A549 (cell line): ENCODE measurements at regions not wholly inside any gene's neighbourhood (a gene's known extent, or its start where the extent isn't known, plus 50 kb on each side); places are given as distances from the start of the nearest gene placed in this dataset.

Source experiments
- ATAC-seq, 2 experiments: fragments of 200-7000 bp in 1 of 2; fragments of >200 bp in 1 of 2; cut with Nextera tagmentation in 1 of 2; cut with Tn5 transposase in 1 of 2; 3 replicates each; pipeline versions ENCODE4 v1.8.0 to v1.9.1; 2018 to 2020; ENCODE audit warnings: mild to moderate bottlenecking in 1 of 2, moderate library complexity in 1 of 2
- CTCF ChIA-PET: fragments of 300-600 bp; sonication (Branson Sonifier 250); formaldehyde crosslinking; extraction: SDS; loops from one replicate; lab custom pipeline; 2021; ENCODE audit warnings: antibody characterized with exemption, inconsistent platforms; lab: Yijun Ruan, JAX
- POLR2A ChIA-PET: fragments of 350-600 bp; formaldehyde crosslinking; extraction: SDS; loops from one replicate; lab custom pipeline; 2021; ENCODE audit warnings: antibody characterized with exemption, inconsistent platforms; lab: Yijun Ruan, JAX
- DNase-seq, 2 experiments: peaks; one replicate each; pipeline versions ENCODE4 v3.0.0 to v3.0.0-alpha.2; 2011 to 2016; ENCODE audit warnings: low read depth in 1 of 2, low spot score in 1 of 2
- FAIRE-seq: peaks from 2 replicates; lab custom pipeline; 2011; peaks lifted over from hg19 to GRCh38; lab: Jason Lieb, UNC
- H3K27ac ChIP-seq, 2 experiments: fragments of >200 bp; sonication (Bioruptor Twin); formaldehyde crosslinking; 3 replicates each; pipeline ENCODE4 v1.5.1; 2016 to 2017
- H3K4me1 ChIP-seq: fragments of >200 bp; sonication (Bioruptor Twin); formaldehyde crosslinking; 3 replicates; pipeline ENCODE4 v1.6.1; 2016
- H3K4me2 ChIP-seq: fragments of >200 bp; sonication (Bioruptor Twin); formaldehyde crosslinking; 3 replicates; pipeline ENCODE4 v1.6.1; 2016
- H3K4me3 ChIP-seq: fragments of >200 bp; sonication (Bioruptor Twin); formaldehyde crosslinking; 3 replicates; pipeline ENCODE4 v1.5.1; 2016
- H3K9me3 ChIP-seq: fragments of >200 bp; sonication (Bioruptor Twin); formaldehyde crosslinking; 3 replicates; pipeline ENCODE4 v1.6.1; 2016
- CBX8 ChIP-seq: fragments of 200-600 bp; sonication (generic); IDR thresholded peaks from 2 replicates; pipeline ENCODE4 v1.6.1; 2016
- EHF ChIP-seq: fragments of 250-450 bp; sonication (Bioruptor Pico); IDR thresholded peaks from 2 replicates; pipeline ENCODE4 v1.5.0; 2020; ENCODE audit warnings: mild to moderate bottlenecking
- EHMT2 ChIP-seq: fragments of 200-600 bp; sonication (generic); IDR thresholded peaks from 2 replicates; pipeline ENCODE4 v1.6.1; 2016; ENCODE audit warnings: antibody characterized with exemption, low read depth, mild to moderate bottlenecking, moderate library complexity
- EP300 ChIP-seq, 2 experiments: fragments of >200 bp; sonication (Bioruptor Twin); formaldehyde crosslinking; IDR thresholded peaks; 2 replicates in 1 of 2; 3 replicates in 1 of 2; pipeline ENCODE4 v1.6.1; 2016 to 2017
- ESRRA ChIP-seq: fragments of 150-350 bp; IDR thresholded peaks from 2 replicates; pipeline ENCODE4 v1.6.1; 2014; ENCODE audit warnings: mild to moderate bottlenecking, low read length, borderline replicate concordance
- FOSB ChIP-seq: fragments of 250-450 bp; sonication (Bioruptor Pico); IDR thresholded peaks from 2 replicates; pipeline ENCODE4 v1.5.0; 2020; ENCODE audit warnings: mild to moderate bottlenecking, moderate library complexity
- FOSL2 ChIP-seq, 2 experiments: fragments of 450-650 bp in 1 of 2; fragments of >200 bp in 1 of 2; sonication (Bioruptor Twin) in 1 of 2; formaldehyde crosslinking; IDR thresholded peaks; 2 replicates each; pipeline versions ENCODE4 v1.5.0 to v1.6.1; 2016 to 2020; ENCODE audit warnings: mild to moderate bottlenecking in 1 of 2, moderate library complexity in 1 of 2
- GATA3 ChIP-seq: IDR thresholded peaks from 2 replicates; pipeline ENCODE4 v1.6.1; 2012; ENCODE audit warnings: borderline replicate concordance
- HOXB13 ChIP-seq: fragments of 250-450 bp; sonication (Bioruptor Pico); IDR thresholded peaks from 2 replicates; pipeline ENCODE4 v1.5.0; 2020; ENCODE audit warnings: low read depth, mild to moderate bottlenecking, moderate library complexity
- JUNB ChIP-seq: fragments of >200 bp; sonication (Bioruptor Twin); formaldehyde crosslinking; IDR thresholded peaks from 2 replicates; pipeline ENCODE4 v1.6.1; 2016
- KDM1A ChIP-seq: fragments of 200-600 bp; sonication (generic); IDR thresholded peaks from 2 replicates; pipeline ENCODE4 v1.6.1; 2016; ENCODE audit warnings: low read depth, mild to moderate bottlenecking
- KDM5A ChIP-seq: fragments of 200-600 bp; sonication (generic); IDR thresholded peaks from 2 replicates; pipeline ENCODE4 v1.6.1; 2016; ENCODE audit warnings: antibody characterized with exemption, mild to moderate bottlenecking
- NFE2L2 ChIP-seq: fragments of 150-350 bp; conservative IDR thresholded peaks from 2 replicates; pipeline ENCODE4 v1.6.1; 2014; ENCODE audit warnings: low read length
- NR3C1 ChIP-seq: fragments of >200 bp; sonication (Bioruptor Twin); formaldehyde crosslinking; IDR thresholded peaks from 3 replicates; pipeline ENCODE4 v1.6.1; 2017
- PHF8 ChIP-seq: fragments of 200-600 bp; sonication (generic); IDR thresholded peaks from 2 replicates; pipeline ENCODE4 v1.6.1; 2016; ENCODE audit warnings: low read depth, mild to moderate bottlenecking, antibody characterized with exemption, moderate library complexity, borderline replicate concordance
- POLR2A ChIP-seq: IDR thresholded peaks from 2 replicates; pipeline ENCODE4 v1.6.1; 2012; ENCODE audit warnings: mild to moderate bottlenecking, low read length
- RCOR1 ChIP-seq: fragments of 150-350 bp; IDR thresholded peaks from 2 replicates; pipeline ENCODE4 v1.6.1; 2014; ENCODE audit warnings: antibody characterized with exemption, low read length, low read depth
- SMC3 ChIP-seq: fragments of >200 bp; sonication (Bioruptor Twin); formaldehyde crosslinking; IDR thresholded peaks from 3 replicates; pipeline ENCODE4 v1.6.1; 2018; ENCODE audit warnings: inconsistent platforms
- TFCP2L1 ChIP-seq: fragments of 250-450 bp; sonication (Bioruptor Pico); IDR thresholded peaks from 2 replicates; pipeline ENCODE4 v1.5.0; 2021; ENCODE audit warnings: mild to moderate bottlenecking
- ZSCAN20 ChIP-seq: fragments of 250-450 bp; sonication (Bioruptor Pico); IDR thresholded peaks from 2 replicates; pipeline ENCODE4 v1.8.0; 2022; ENCODE audit warnings: mild to moderate bottlenecking, moderate library complexity
- WGBS: methylation state at CpG from one replicate; pipeline ENCODE4 v1.1.6; 2017; ENCODE audit errors: missing lambda C conversion rate; 5-methylcytosine and 5-hydroxymethylcytosine counted together
- TF ChIP-seq, protein P1 (sequence below): IDR thresholded peaks from 2 replicates; pipeline ENCODE4 v1.6.1; 2012; ENCODE audit warnings: low read depth, borderline replicate concordance
- TF ChIP-seq, protein P2 (sequence below): fragments of >200 bp; sonication (Bioruptor Twin); formaldehyde crosslinking; IDR thresholded peaks from 3 replicates; pipeline ENCODE4 v1.5.1; 2016
- TF ChIP-seq, protein P3 (sequence below): fragments of 200-600 bp; sonication (generic); IDR thresholded peaks from 2 replicates; pipeline ENCODE4 v1.6.1; 2016; ENCODE audit warnings: antibody characterized with exemption, mild to moderate bottlenecking, moderate library complexity
- TF ChIP-seq, protein P4 (sequence below): IDR thresholded peaks from 2 replicates; pipeline ENCODE4 v1.6.1; 2012

- TF ChIP-seq, protein P1, sequence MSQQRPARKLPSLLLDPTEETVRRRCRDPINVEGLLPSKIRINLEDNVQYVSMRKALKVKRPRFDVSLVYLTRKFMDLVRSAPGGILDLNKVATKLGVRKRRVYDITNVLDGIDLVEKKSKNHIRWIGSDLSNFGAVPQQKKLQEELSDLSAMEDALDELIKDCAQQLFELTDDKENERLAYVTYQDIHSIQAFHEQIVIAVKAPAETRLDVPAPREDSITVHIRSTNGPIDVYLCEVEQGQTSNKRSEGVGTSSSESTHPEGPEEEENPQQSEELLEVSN: no peak
- TF ChIP-seq KDM5A (no peak), NFE2L2 (no peak), CBX8 (no peak)
Measured at GRCh38 chr11:42762348-42762747, 549.4 kb upstream of the API5 start (continued).

GRCh38 chr11:42764936-42765335 lies 546.9 kb upstream of the API5 start:
- H3K9me3 ChIP-seq: no peaks in the 10 kb centered on the region
- H3K4me1 ChIP-seq: no peaks in the 10 kb centered on the region
- FAIRE-seq: no peak
- DNase-seq: no peak
- WGBS: 0% methylated on average over 2 of the region's 2 CpGs
- TF ChIP-seq, protein P2, sequence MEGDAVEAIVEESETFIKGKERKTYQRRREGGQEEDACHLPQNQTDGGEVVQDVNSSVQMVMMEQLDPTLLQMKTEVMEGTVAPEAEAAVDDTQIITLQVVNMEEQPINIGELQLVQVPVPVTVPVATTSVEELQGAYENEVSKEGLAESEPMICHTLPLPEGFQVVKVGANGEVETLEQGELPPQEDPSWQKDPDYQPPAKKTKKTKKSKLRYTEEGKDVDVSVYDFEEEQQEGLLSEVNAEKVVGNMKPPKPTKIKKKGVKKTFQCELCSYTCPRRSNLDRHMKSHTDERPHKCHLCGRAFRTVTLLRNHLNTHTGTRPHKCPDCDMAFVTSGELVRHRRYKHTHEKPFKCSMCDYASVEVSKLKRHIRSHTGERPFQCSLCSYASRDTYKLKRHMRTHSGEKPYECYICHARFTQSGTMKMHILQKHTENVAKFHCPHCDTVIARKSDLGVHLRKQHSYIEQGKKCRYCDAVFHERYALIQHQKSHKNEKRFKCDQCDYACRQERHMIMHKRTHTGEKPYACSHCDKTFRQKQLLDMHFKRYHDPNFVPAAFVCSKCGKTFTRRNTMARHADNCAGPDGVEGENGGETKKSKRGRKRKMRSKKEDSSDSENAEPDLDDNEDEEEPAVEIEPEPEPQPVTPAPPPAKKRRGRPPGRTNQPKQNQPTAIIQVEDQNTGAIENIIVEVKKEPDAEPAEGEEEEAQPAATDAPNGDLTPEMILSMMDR: no peak
- TF ChIP-seq FOSB (CRISPR knock-in tag) (no peak), EP300 (IDR thresholded peaks at IDR 0.05) (no peak), SMC3 (no peak), PHF8 (no peak), FOSL2 (IDR thresholded peaks at IDR 0.05) (no peak), FOSL2 (CRISPR knock-in tag; IDR thresholded peaks at IDR 0.05) (no peak), EHMT2 (no peak), ESRRA (no peak), EHF (CRISPR knock-in tag) (no peak), TFCP2L1 (CRISPR knock-in tag) (no peak), HOXB13 (no peak), NR3C1 (no peak)
- TF ChIP-seq, protein P1: no peak
- TF ChIP-seq, protein P3, sequence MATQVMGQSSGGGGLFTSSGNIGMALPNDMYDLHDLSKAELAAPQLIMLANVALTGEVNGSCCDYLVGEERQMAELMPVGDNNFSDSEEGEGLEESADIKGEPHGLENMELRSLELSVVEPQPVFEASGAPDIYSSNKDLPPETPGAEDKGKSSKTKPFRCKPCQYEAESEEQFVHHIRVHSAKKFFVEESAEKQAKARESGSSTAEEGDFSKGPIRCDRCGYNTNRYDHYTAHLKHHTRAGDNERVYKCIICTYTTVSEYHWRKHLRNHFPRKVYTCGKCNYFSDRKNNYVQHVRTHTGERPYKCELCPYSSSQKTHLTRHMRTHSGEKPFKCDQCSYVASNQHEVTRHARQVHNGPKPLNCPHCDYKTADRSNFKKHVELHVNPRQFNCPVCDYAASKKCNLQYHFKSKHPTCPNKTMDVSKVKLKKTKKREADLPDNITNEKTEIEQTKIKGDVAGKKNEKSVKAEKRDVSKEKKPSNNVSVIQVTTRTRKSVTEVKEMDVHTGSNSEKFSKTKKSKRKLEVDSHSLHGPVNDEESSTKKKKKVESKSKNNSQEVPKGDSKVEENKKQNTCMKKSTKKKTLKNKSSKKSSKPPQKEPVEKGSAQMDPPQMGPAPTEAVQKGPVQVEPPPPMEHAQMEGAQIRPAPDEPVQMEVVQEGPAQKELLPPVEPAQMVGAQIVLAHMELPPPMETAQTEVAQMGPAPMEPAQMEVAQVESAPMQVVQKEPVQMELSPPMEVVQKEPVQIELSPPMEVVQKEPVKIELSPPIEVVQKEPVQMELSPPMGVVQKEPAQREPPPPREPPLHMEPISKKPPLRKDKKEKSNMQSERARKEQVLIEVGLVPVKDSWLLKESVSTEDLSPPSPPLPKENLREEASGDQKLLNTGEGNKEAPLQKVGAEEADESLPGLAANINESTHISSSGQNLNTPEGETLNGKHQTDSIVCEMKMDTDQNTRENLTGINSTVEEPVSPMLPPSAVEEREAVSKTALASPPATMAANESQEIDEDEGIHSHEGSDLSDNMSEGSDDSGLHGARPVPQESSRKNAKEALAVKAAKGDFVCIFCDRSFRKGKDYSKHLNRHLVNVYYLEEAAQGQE: no peak
- TF ChIP-seq, all 56 proteins: peak for 0
- no peak for ATAC-seq
- POLR2A ChIA-PET: no interaction called here
- H3K27ac ChIP-seq: no peak overlapping the region
- H3K4me2 ChIP-seq: no peak overlapping the region
- CTCF ChIA-PET: no interaction called here
- no peak overlapping the region for H3K4me3 ChIP-seq

GRCh38 chr11:42768576-42768975 lies 543.2 kb upstream of the API5 start:
- POLR2A ChIA-PET: no interaction called here
- Histone ChIP-seq H3K4me3 (no peak overlapping the region), H3K4me1 (no peaks in the 10 kb centered on the region), H3K9me3 (no peaks in the 10 kb centered on the region), H3K27ac (no peak overlapping the region), H3K4me2 (no peak overlapping the region)
- CTCF ChIA-PET: interaction anchor here (1.7 kb wide), 1 partner anchor 510 kb away, joined by 6 read pairs; no protein-coding TSS in a partner anchor
- WGBS: 0% methylated on average over 2 of the region's 2 CpGs
- DNase-seq: no peak
- FAIRE-seq: no peak
- ATAC-seq: no peak
- TF ChIP-seq SMC3: no peak
- no peak for TF ChIP-seq ZSCAN20 (CRISPR knock-in tag)
- no peak for TF ChIP-seq JUNB
- TF ChIP-seq KDM1A: no peak
- TF ChIP-seq POLR2A: no peak
- TF ChIP-seq, protein P3: no peak
- TF ChIP-seq GATA3: no peak
- TF ChIP-seq, protein P4, sequence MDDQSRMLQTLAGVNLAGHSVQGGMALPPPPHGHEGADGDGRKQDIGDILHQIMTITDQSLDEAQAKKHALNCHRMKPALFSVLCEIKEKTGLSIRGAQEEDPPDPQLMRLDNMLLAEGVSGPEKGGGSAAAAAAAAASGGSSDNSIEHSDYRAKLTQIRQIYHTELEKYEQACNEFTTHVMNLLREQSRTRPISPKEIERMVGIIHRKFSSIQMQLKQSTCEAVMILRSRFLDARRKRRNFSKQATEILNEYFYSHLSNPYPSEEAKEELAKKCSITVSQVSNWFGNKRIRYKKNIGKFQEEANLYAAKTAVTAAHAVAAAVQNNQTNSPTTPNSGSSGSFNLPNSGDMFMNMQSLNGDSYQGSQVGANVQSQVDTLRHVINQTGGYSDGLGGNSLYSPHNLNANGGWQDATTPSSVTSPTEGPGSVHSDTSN: no peak
- no peak for TF ChIP-seq RCOR1
